Heart right ventricle (tissue), 16 donors: ENCODE measurements at regions not wholly inside any gene's neighbourhood (a gene's known extent, or its start where the extent isn't known, plus 50 kb on each side); places are given as distances from the start of the nearest gene placed in this dataset.

ENCODE experiments used
- ATAC-seq, 8 donors: fragments of 200-7000 bp; cut with Tn5 transposase; one replicate each; pipeline ENCODE4 v1.9.1; 2020; ENCODE audit warnings: mild to moderate bottlenecking in 8 of 8, moderate library complexity in 8 of 8, moderate number of reproducible peaks in 1 of 8
- DNase-seq, 2 donors: peaks; one replicate each; pipeline ENCODE4 v3.0.0-alpha.2; 2020
- H3K27ac ChIP-seq, 10 donors: fragments of 200-600 bp; sonication (generic) in 2 of 10; one replicate each; pipeline versions ENCODE4 v1.5.0 to v1.8.0; 2020 to 2022; ENCODE audit warnings: mild to moderate bottlenecking in 3 of 10
- H3K27me3 ChIP-seq, 7 donors: fragments of 200-600 bp; one replicate each; pipeline ENCODE4 v1.8.0; 2021 to 2022; ENCODE audit warnings: mild to moderate bottlenecking in 2 of 7
- H3K36me3 ChIP-seq, 9 donors: fragments of 200-600 bp; sonication (generic) in 1 of 9; one replicate each; pipeline versions ENCODE4 v1.5.0 to v1.8.0; 2020 to 2022; ENCODE audit warnings: mild to moderate bottlenecking in 2 of 9
- H3K4me1 ChIP-seq, 9 donors: fragments of 200-600 bp; sonication (generic) in 1 of 9; one replicate each; pipeline versions ENCODE4 v1.5.0 to v1.8.0; 2020 to 2022; ENCODE audit warnings: mild to moderate bottlenecking in 4 of 9
- H3K4me3 ChIP-seq, 10 donors: fragments of 200-600 bp; sonication (generic) in 2 of 10; one replicate each; pipeline versions ENCODE4 v1.5.0 to v1.8.0; 2020 to 2022; ENCODE audit warnings: mild to moderate bottlenecking in 7 of 10, moderate library complexity in 2 of 10
- H3K9me3 ChIP-seq, 11 donors: fragments of 200-600 bp in 10 of 11; sonication (generic) in 2 of 11; one replicate each; pipeline versions ENCODE4 v1.5.0 to v1.8.0; 2013 to 2022; ENCODE audit warnings: mild to moderate bottlenecking in 2 of 11, control low read depth in 1 of 11, moderate library complexity in 1 of 11
- CTCF ChIP-seq, 9 donors: fragments of 200-600 bp; sonication (generic) in 2 of 9; IDR thresholded peaks; one replicate each; pipeline versions ENCODE4 v1.5.0 to v1.8.0; 2021 to 2022; ENCODE audit warnings: antibody characterized with exemption in 9 of 9, mild to moderate bottlenecking in 5 of 9, moderate library complexity in 1 of 9
- WGBS, 2 donors: extraction: QIAGEN DNeasy Blood & Tissue Kit; methylation state at CpG; one replicate each; pipeline ENCODE4 v1.1.7; 2013; ENCODE audit warnings: inconsistent platforms in 1 of 2; 5-methylcytosine and 5-hydroxymethylcytosine counted together
- intact Hi-C, 10 donors: fragments of 100-400 bp; cut with DNase I; formaldehyde crosslinking; loops; one replicate each; pipeline versions ENCODE4 v1.11.1 to v1.14.2; 2022
- donor health status: Arrhythmogenic right ventricular cardiomyopathy.
- donor health status: ischemic (EF 13 %, LVEDD 7.1; RV severe dilation, severe dysfunction).
- donor health status: healthy with polysubstance abuse.
- donor health status: DM: no; HTN: yes; CAD: no.
- donor health status: DM: no; HTN: no; CAD: no.
- donor health status: ischemic (EF 25% LVEDD 6.9; RV normal size, moderate dysfunction).
- donor health status: ischemic (EF 25% LVEDD 5.7; RV mildly dilated, moderate dysfunction).
- donor health status: healthy.
- donor health status: DM: yes; HTN: yes; CAD: no.
- donor health status: Ischemic cardiomyopathy.
- donor health status: ischemic (EF 35%, LVEDD 5.7; RV mildly dilated, moderate dysfunction).
- donor health status: nonischemic (EF 11% LVEDD 7.7; RV severe dilation, severe dysfunction).
- donor health status: DM: yes; HTN: yes; CAD: no.
- donor health status: PGD.
- donor health status: ischemic (EF 29% LVEDD 5.4; RV normal size, mild dysfunction).
- donor health status: nonischemic (EF 23%, LVEDD 6.1; RV moderate dilation, normal function).

DNA sequence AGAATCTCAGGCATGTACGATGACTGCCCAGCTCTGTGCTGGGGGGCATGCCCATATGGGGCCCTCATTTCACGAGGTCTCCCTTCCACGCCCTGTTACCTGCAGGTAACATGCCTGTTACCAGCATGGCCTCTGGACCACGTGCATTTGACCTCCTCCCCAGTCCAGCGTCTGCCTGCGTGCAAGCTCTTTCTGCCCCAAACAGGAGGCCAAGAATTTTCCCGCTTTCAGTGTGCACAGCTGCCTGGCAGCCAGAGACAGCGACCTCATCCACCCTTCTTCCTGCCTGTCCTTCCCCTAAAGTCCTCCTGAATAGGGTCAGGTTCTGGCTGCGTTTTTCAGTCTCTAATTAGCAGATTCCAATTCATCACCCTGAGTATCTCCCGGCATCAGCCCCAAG is 306.5 kb upstream of the ZFHX3 start:
- H3K27me3 ChIP-seq, result peaks cover 0 to 4% (median 0%) of the 10 kb centered on the region in 7 donors
- intact Hi-C loops, result no loop called here
- 50 to 54% methylated on average over 10 of the region's 10 CpGs for WGBS, 2 donors
- no peaks in the 10 kb centered on the region for H3K9me3 ChIP-seq
- H3K36me3 ChIP-seq, result no peaks in the 10 kb centered on the region
- DNase-seq (no peak), ATAC-seq (no peak)
- no peak for TF ChIP-seq CTCF (IDR thresholded peaks at IDR 0.05)
- H3K27ac ChIP-seq, result no peak overlapping the region
- no peak overlapping the region for H3K4me3 ChIP-seq
- H3K4me1 ChIP-seq, result no peaks in the 10 kb centered on the region

DNA sequence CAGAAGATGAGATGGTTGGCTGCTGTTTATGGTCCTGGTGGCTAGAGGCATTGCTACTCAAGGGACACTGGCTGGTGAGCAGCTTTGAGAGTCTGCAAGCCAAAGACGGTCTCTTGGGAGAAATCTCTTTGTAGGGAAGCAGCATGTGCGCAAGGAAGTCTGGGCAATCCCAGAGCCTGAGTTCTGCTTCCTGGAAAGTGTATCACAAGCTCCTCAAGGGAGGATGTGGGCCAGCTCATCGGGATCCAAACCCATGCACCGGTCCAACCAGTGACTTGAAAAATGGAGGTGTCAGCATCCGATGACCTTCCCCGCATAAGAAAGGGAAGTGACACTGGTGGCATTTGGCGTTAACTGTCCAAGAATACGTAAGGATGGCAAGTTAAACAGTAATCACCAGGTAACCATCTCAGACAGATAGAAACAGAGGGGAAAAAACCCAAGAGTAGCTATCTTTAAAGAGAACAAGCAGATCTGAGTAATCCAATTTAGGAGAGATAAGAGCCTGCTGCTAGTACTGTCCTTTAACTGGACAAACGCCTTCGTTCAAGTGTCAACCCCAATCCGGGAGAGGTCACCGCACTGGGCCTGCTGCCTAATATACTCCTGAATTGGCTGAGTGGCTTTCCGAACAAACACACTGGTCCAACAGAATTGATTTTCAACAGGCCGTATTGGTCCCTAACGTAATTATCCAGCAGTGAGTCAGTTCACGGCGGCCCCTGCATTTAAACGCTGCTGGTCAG is 303.0 kb upstream of the ZFHX3 start:
- ATAC-seq, result peak in 4 of 8 donors; percentile 12 to 63 (median 49)
- DNase-seq, result peak; percentile 9 to 22
- Histone ChIP-seq H3K27ac (peak overlapping the region in 1 of 10 donors; percentile 47), H3K4me1 (no peaks in the 10 kb centered on the region), H3K27me3 (peaks cover 0 to 4% (median 0%) of the 10 kb centered on the region in 7 donors), H3K9me3 (no peaks in the 10 kb centered on the region), H3K36me3 (no peaks in the 10 kb centered on the region), H3K4me3 (no peak overlapping the region)
- WGBS, 2 donors, result 67 to 77% methylated on average over 18 of the region's 18 CpGs
- no peak for TF ChIP-seq CTCF (IDR thresholded peaks at IDR 0.05)
- intact Hi-C loops, result no loop called here

- Histone ChIP-seq H3K27me3 (peaks cover 0 to 4% (median 0%) of the 10 kb centered on the region in 7 donors), H3K4me3 (no peak overlapping the region), H3K27ac (no peak overlapping the region), H3K36me3 (no peaks in the 10 kb centered on the region), H3K9me3 (no peaks in the 10 kb centered on the region), H3K4me1 (peaks cover 0 to 5% (median 0%) of the 10 kb centered on the region in 9 donors)
- no peak for TF ChIP-seq CTCF (IDR thresholded peaks at IDR 0.05)
- 76 to 80% methylated on average over 7 of the region's 7 CpGs for WGBS, 2 donors
- ATAC-seq, result no peak
- no peak for DNase-seq
- intact Hi-C loops, result no loop called here
These were observed 299.8 kb upstream of the ZFHX3 start for GRCh38 chr16:73347500-73348375.

GRCh38 chr16:73339821-73340220 is 291.9 kb upstream of the ZFHX3 start:
- DNase-seq, result no peak
- TF ChIP-seq CTCF (IDR thresholded peaks at IDR 0.05), result no peak
- ATAC-seq, result no peak
- no peaks in the 10 kb centered on the region for H3K9me3 ChIP-seq
- intact Hi-C loops, result no loop called here
- H3K27ac ChIP-seq, result no peak overlapping the region
- no peaks in the 10 kb centered on the region for H3K36me3 ChIP-seq
- H3K27me3 ChIP-seq, result peaks cover 0 to 15% (median 0%) of the 10 kb centered on the region in 7 donors
- no peak overlapping the region for H3K4me3 ChIP-seq
- H3K4me1 ChIP-seq, result peaks cover 0 to 5% (median 0%) of the 10 kb centered on the region in 9 donors
- WGBS, 2 donors, result 85 to 91% methylated on average over 6 of the region's 6 CpGs
